ENCODE measurements at regions not wholly inside any gene's neighbourhood (a gene's known extent, or its start where the extent isn't known, plus 50 kb on each side); places are given as distances from the start of the nearest gene placed in this dataset.

GRCh38 chr21:38175306-38175705 lies 81.5 kb upstream of the KCNJ15 start:
- Histone ChIP-seq H3K9me3 (ENCODE audit: control insufficient read depth, low read length) (no peaks in the 10 kb centered on the region), H3K36me3 (ENCODE audit: control insufficient read depth, insufficient read depth, low read length) (no peaks in the 10 kb centered on the region), H3K27ac (ENCODE audit: low read depth, low read length, severe bottlenecking) (no peak overlapping the region), H3K4me3 (ENCODE audit: extremely low read depth, insufficient read depth, low read length, poor library complexity, severe bottlenecking) (no peak overlapping the region), H3K4me1 (ENCODE audit: control insufficient read depth, insufficient read depth, low read length, poor library complexity, severe bottlenecking) (peaks cover 35% of the 10 kb centered on the region)
- WGBS, 2 experiments (ENCODE audit: insufficient coverage in 2 of 2), result 67% methylated on average over 1 of the region's 1 CpG; no CpG with 5 or more reads in 1 of the 2 experiments

DNA sequence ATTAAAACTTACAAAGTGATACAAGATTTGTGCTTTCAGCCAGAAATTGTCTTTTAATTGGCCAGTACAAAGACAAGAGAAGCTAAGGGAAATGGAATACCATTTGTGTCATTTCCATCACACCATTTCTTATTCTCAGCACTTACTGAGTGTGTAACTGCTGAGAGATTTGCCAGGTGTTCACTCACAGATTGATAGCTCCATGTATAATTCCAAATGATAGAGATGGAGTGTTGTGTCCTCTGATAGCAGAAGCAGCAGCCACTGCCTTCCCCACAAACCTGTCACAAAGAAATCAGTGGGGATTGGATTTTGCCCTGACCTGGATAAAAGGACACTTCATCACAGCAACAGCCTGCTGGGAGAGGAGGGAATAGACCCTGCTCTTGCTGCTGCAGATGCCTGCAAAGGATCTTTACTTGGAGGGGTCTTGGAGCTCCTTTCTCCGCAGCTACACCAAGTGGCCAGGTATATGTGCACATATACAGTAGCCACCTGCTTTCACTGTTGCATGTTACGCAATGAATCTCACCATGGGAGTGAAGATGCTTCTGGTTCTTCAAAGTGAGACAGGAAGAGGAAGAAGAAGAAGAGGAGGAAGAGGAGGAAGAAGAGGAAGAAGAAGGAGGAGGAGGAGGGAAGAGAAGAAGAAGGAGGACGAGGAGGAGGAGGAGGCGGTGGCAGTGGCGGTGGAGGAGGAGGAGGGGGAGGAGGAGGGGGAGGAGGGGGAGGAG lies 78.7 kb upstream of the KCNJ15 start:
- Histone ChIP-seq H3K4me1 (ENCODE audit: control insufficient read depth, insufficient read depth, low read length, poor library complexity, severe bottlenecking) (peaks cover 15% of the 10 kb centered on the region), H3K4me3 (ENCODE audit: extremely low read depth, insufficient read depth, low read length, poor library complexity, severe bottlenecking) (no peak overlapping the region), H3K36me3 (ENCODE audit: control insufficient read depth, insufficient read depth, low read length) (no peaks in the 10 kb centered on the region), H3K27ac (ENCODE audit: low read depth, low read length, severe bottlenecking) (no peak overlapping the region), H3K9me3 (ENCODE audit: control insufficient read depth, low read length) (no peaks in the 10 kb centered on the region)
- WGBS, 2 experiments (ENCODE audit: insufficient coverage in 2 of 2), result 85 to 97% methylated on average over 4 of the region's 5 CpGs

- WGBS, 2 experiments (ENCODE audit: insufficient coverage in 2 of 2), result 76 to 87% methylated on average over 4 to 6 of the region's 6 CpGs
- Histone ChIP-seq H3K4me1 (ENCODE audit: control insufficient read depth, insufficient read depth, low read length, poor library complexity, severe bottlenecking) (peaks cover 14% of the 10 kb centered on the region), H3K27ac (ENCODE audit: low read depth, low read length, severe bottlenecking) (peak overlapping the region; percentile 51), H3K9me3 (ENCODE audit: control insufficient read depth, low read length) (no peaks in the 10 kb centered on the region), H3K36me3 (ENCODE audit: control insufficient read depth, insufficient read depth, low read length) (no peaks in the 10 kb centered on the region), H3K4me3 (ENCODE audit: extremely low read depth, insufficient read depth, low read length, poor library complexity, severe bottlenecking) (no peak overlapping the region)
These were observed 77.9 kb upstream of the KCNJ15 start for GRCh38 chr21:38178653-38179470.

GRCh38 chr21:38179511-38179910 lies 77.3 kb upstream of the KCNJ15 start:
- peaks cover 11% of the 10 kb centered on the region for H3K4me1 ChIP-seq (ENCODE audit: control insufficient read depth, insufficient read depth, low read length, poor library complexity, severe bottlenecking)
- peak overlapping the region; percentile 51 for H3K27ac ChIP-seq (ENCODE audit: low read depth, low read length, severe bottlenecking)
- no peak overlapping the region for H3K4me3 ChIP-seq (ENCODE audit: extremely low read depth, insufficient read depth, low read length, poor library complexity, severe bottlenecking)
- H3K9me3 ChIP-seq (ENCODE audit: control insufficient read depth, low read length), result no peaks in the 10 kb centered on the region
- WGBS, 2 experiments (ENCODE audit: insufficient coverage in 2 of 2), result 92 to 97% methylated on average over 2 of the region's 2 CpGs
- no peaks in the 10 kb centered on the region for H3K36me3 ChIP-seq (ENCODE audit: control insufficient read depth, insufficient read depth, low read length)

- no peaks in the 10 kb centered on the region for H3K9me3 ChIP-seq (ENCODE audit: control insufficient read depth, low read length)
- peaks cover 11% of the 10 kb centered on the region for H3K4me1 ChIP-seq (ENCODE audit: control insufficient read depth, insufficient read depth, low read length, poor library complexity, severe bottlenecking)
- WGBS, 2 experiments (ENCODE audit: insufficient coverage in 2 of 2), result 80% methylated on average over 1 of the region's 4 CpGs; no CpG with 5 or more reads in 1 of the 2 experiments
- H3K36me3 ChIP-seq (ENCODE audit: control insufficient read depth, insufficient read depth, low read length), result no peaks in the 10 kb centered on the region
- H3K4me3 ChIP-seq (ENCODE audit: extremely low read depth, insufficient read depth, low read length, poor library complexity, severe bottlenecking), result no peak overlapping the region
- H3K27ac ChIP-seq (ENCODE audit: low read depth, low read length, severe bottlenecking), result no peak overlapping the region
These were observed 75.7 kb upstream of the KCNJ15 start for GRCh38 chr21:38181096-38181495.

DNA sequence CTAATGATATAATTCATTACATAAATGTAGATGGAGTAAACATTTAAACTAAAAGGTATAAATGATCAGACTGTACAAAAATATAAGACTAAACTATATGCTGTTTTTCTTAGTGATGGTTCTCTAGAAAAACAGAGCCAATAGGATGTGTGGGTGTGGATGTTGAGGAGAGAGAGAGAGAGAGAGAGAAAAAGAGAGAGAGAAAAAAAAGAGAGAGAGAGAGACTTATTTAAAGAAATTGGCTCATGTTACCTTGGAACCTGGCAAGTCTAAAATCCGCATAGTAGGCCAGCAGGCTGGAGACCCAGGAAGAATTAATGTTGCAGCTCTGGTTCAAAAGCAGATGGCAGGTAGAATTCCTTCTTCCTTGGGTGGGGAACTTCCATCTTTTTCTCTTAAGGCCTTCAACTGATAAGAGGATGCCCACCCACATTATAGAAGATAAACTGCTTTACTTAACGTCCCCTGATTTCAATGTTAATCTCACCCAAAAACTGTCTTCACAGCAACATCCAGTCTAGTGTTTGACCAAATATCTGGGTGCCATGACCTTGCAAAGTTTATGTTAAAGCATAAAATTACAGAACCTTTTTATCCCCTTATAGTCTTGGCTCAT lies 74.3 kb upstream of the KCNJ15 start:
- H3K9me3 ChIP-seq (ENCODE audit: control insufficient read depth, low read length), result peaks cover 4% of the 10 kb centered on the region
- 86 to 87% methylated on average over 2 of the region's 2 CpGs for WGBS, 2 experiments (ENCODE audit: insufficient coverage in 2 of 2)

GRCh38 chr21:38183961-38184360 lies 72.8 kb upstream of the KCNJ15 start:
- peaks cover 8% of the 10 kb centered on the region for H3K9me3 ChIP-seq (ENCODE audit: control insufficient read depth, low read length)
- H3K4me3 ChIP-seq (ENCODE audit: extremely low read depth, insufficient read depth, low read length, poor library complexity, severe bottlenecking), result no peak overlapping the region
- WGBS, 2 experiments (ENCODE audit: insufficient coverage in 2 of 2), result 100% methylated on average over 1 of the region's 1 CpG
- no peaks in the 10 kb centered on the region for H3K36me3 ChIP-seq (ENCODE audit: control insufficient read depth, insufficient read depth, low read length)
- no peak overlapping the region for H3K27ac ChIP-seq (ENCODE audit: low read depth, low read length, severe bottlenecking)
- H3K4me1 ChIP-seq (ENCODE audit: control insufficient read depth, insufficient read depth, low read length, poor library complexity, severe bottlenecking), result peaks cover 10% of the 10 kb centered on the region

More for the DNA sequence above, 74.3 kb upstream of the KCNJ15 start:
- H3K36me3 ChIP-seq (ENCODE audit: control insufficient read depth, insufficient read depth, low read length), result no peaks in the 10 kb centered on the region
- no peak overlapping the region for H3K27ac ChIP-seq (ENCODE audit: low read depth, low read length, severe bottlenecking)
- H3K4me3 ChIP-seq (ENCODE audit: extremely low read depth, insufficient read depth, low read length, poor library complexity, severe bottlenecking), result no peak overlapping the region
- peaks cover 11% of the 10 kb centered on the region for H3K4me1 ChIP-seq (ENCODE audit: control insufficient read depth, insufficient read depth, low read length, poor library complexity, severe bottlenecking)

GRCh38 chr21:38186661-38187270 lies 70.0 kb upstream of the KCNJ15 start:
- H3K4me1 ChIP-seq (ENCODE audit: control insufficient read depth, insufficient read depth, low read length, poor library complexity, severe bottlenecking), result no peaks in the 10 kb centered on the region
- no peaks in the 10 kb centered on the region for H3K36me3 ChIP-seq (ENCODE audit: control insufficient read depth, insufficient read depth, low read length)
- no peak overlapping the region for H3K27ac ChIP-seq (ENCODE audit: low read depth, low read length, severe bottlenecking)
- H3K9me3 ChIP-seq (ENCODE audit: control insufficient read depth, low read length), result peaks cover 8% of the 10 kb centered on the region
- WGBS, 2 experiments (ENCODE audit: insufficient coverage in 2 of 2), result 75 to 100% methylated on average over 1 of the region's 1 CpG
- no peak overlapping the region for H3K4me3 ChIP-seq (ENCODE audit: extremely low read depth, insufficient read depth, low read length, poor library complexity, severe bottlenecking)

DNA sequence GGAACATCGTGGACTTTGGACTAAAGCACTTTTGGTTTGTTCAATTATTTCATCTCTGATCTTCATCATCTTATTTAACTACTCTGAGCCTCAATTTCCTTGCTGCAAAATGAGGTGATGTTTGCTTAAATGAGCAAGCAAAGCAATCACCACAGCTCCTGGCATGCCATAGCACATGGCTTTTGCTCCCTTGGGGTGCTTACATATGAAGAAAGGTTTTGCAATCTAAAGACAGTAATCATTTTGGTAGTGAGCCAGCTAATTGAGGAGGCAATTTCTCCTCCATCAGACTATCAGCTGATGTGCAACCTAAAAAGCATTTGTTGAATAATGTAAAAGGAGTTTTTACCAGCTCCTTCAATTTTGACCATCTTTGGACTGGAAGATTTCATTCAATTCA lies 68.8 kb upstream of the KCNJ15 start:
- no peak overlapping the region for H3K4me3 ChIP-seq (ENCODE audit: extremely low read depth, insufficient read depth, low read length, poor library complexity, severe bottlenecking)
- no peaks in the 10 kb centered on the region for H3K36me3 ChIP-seq (ENCODE audit: control insufficient read depth, insufficient read depth, low read length)
- peaks cover 8% of the 10 kb centered on the region for H3K9me3 ChIP-seq (ENCODE audit: control insufficient read depth, low read length)
- H3K27ac ChIP-seq (ENCODE audit: low read depth, low read length, severe bottlenecking), result no peak overlapping the region
- no peaks in the 10 kb centered on the region for H3K4me1 ChIP-seq (ENCODE audit: control insufficient read depth, insufficient read depth, low read length, poor library complexity, severe bottlenecking)
- WGBS, 2 experiments (ENCODE audit: insufficient coverage in 2 of 2), result 100% methylated on average over 1 of the region's 1 CpG; no CpG with 5 or more reads in 1 of the 2 experiments

GRCh38 chr21:38196036-38196435 lies 60.8 kb upstream of the KCNJ15 start:
- no peak overlapping the region for H3K4me3 ChIP-seq (ENCODE audit: extremely low read depth, insufficient read depth, low read length, poor library complexity, severe bottlenecking)
- peaks cover 4% of the 10 kb centered on the region for H3K9me3 ChIP-seq (ENCODE audit: control insufficient read depth, low read length)
- H3K36me3 ChIP-seq (ENCODE audit: control insufficient read depth, insufficient read depth, low read length), result no peaks in the 10 kb centered on the region
- 69% methylated on average over 2 of the region's 2 CpGs; no CpG with 5 or more reads in 1 of the 2 experiments for WGBS, 2 experiments (ENCODE audit: insufficient coverage in 2 of 2)
- H3K27ac ChIP-seq (ENCODE audit: low read depth, low read length, severe bottlenecking), result no peak overlapping the region
- H3K4me1 ChIP-seq (ENCODE audit: control insufficient read depth, insufficient read depth, low read length, poor library complexity, severe bottlenecking), result no peaks in the 10 kb centered on the region
